HCT116 (cell line): ENCODE measurements at regions not wholly inside any gene's neighbourhood (a gene's known extent, or its start where the extent isn't known, plus 50 kb on each side); places are given as distances from the start of the nearest gene placed in this dataset.

Source experiments
- ATAC-seq: fragments of 200-7000 bp; cut with Tn5 transposase; 2 replicates; pipeline ENCODE4 v1.9.1; 2020; ENCODE audit warnings: mild to moderate bottlenecking, moderate library complexity
- BruUV-seq: library from RNA; stranded (reverse); fragments of 400-500 nt; replicated peaks from 2 replicates; lab custom pipeline; 2021; lab: Mats Ljungman, UMichigan
- CTCF ChIA-PET: fragments of 300-600 bp; sonication (Branson Sonifier 250); formaldehyde crosslinking; loops from one replicate; lab custom pipeline; 2021; ENCODE audit warnings: antibody characterized with exemption; lab: Charles Lee
- POLR2A ChIA-PET: fragments of 300-600, 350-600 bp; sonication (Branson Sonifier 250); formaldehyde crosslinking; loops from one replicate; lab custom pipeline; 2021; ENCODE audit warnings: antibody characterized with exemption; lab: Charles Lee
- RAD21 ChIA-PET, 2 experiments: fragments of 300-600 bp; sonication (Branson Sonifier 250); formaldehyde crosslinking; loops; one replicate each; lab custom pipeline; 2023; ENCODE audit warnings: low total read pairs in 2 of 2; ENCODE audit not compliant: uncharacterized antibody in 2 of 2, unreplicated experiment in 2 of 2, low non-redundant PET in 1 of 2; lab: Charles Lee
- DNase-seq: peaks from one replicate; pipeline ENCODE4 v3.0.0-alpha.2; 2010; ENCODE audit warnings: low read depth, low spot score
- H2AFZ ChIP-seq: fragments of 200-600 bp; shearing (Covaris generic), sonication (generic); 2 replicates; pipeline ENCODE4 v1.6.1; 2017; ENCODE audit warnings: low read depth, mixed run types, mixed read lengths, antibody characterized with exemption, low read length; ENCODE audit not compliant: poor library complexity, severe bottlenecking
- H3K27ac ChIP-seq: 2 replicates; pipeline ENCODE4 v1.5.1; 2012; ENCODE audit warnings: low read depth, low read length
- H3K27me3 ChIP-seq: fragments of 200-600 bp; sonication (generic); 2 replicates; pipeline ENCODE4 v1.6.1; 2016; ENCODE audit warnings: mixed run types, low read length, mixed read lengths; ENCODE audit not compliant: insufficient read depth
- H3K36me3 ChIP-seq, 2 experiments: fragments of 200-500 bp in 1 of 2; fragments of 200-600 bp in 1 of 2; sonication (Bioruptor generic) in 1 of 2; sonication (generic) in 1 of 2; 2 replicates each; pipeline versions ENCODE4 v1.5.1 to v1.6.1; 2014 to 2016; ENCODE audit warnings: low read length in 2 of 2, inconsistent platforms in 1 of 2, mixed read lengths in 1 of 2, mixed run types in 1 of 2; ENCODE audit not compliant: insufficient read depth in 2 of 2, control insufficient read depth in 1 of 2
- H3K4me1 ChIP-seq, 2 experiments: fragments of 200-600 bp in 1 of 2; sonication (generic) in 1 of 2; 2 replicates each; pipeline versions ENCODE4 v1.5.1 to v1.6.1; 2012 to 2017; ENCODE audit warnings: low read length in 2 of 2, inconsistent platforms in 1 of 2, mild to moderate bottlenecking in 1 of 2, mixed read lengths in 1 of 2, mixed run types in 1 of 2, moderate library complexity in 1 of 2; ENCODE audit not compliant: insufficient read depth in 2 of 2, control insufficient read depth in 1 of 2
- H3K4me2 ChIP-seq: fragments of 200-600 bp; sonication (generic); 2 replicates; pipeline ENCODE4 v1.6.1; 2017; ENCODE audit warnings: mixed run types, low read length, mixed read lengths
- H3K4me3 ChIP-seq, 2 experiments: fragments of 200-600 bp in 1 of 2; sonication (generic) in 1 of 2; replicated peaks in 1 of 2; 2 replicates each; pipeline ENCODE4 v1.5.1; 2011 to 2016; ENCODE audit warnings: low read length in 2 of 2, control low read depth in 1 of 2, low read depth in 1 of 2, mild to moderate bottlenecking in 1 of 2, mixed read lengths in 1 of 2, mixed run types in 1 of 2
- H3K79me2 ChIP-seq: fragments of 200-600 bp; sonication (generic); 2 replicates; pipeline ENCODE4 v1.6.1; 2017; ENCODE audit warnings: mild to moderate bottlenecking, mixed run types, low read length, moderate library complexity, mixed read lengths; ENCODE audit not compliant: insufficient read depth
- H3K9ac ChIP-seq: fragments of 200-600 bp; sonication (generic); 2 replicates; pipeline ENCODE4 v1.6.1; 2016; ENCODE audit warnings: low read length, mixed read lengths
- H3K9me2 ChIP-seq: fragments of 200-600 bp; sonication (generic), shearing (Covaris generic); 2 replicates; pipeline ENCODE4 v1.6.1; 2017; ENCODE audit warnings: mixed run types, mild to moderate bottlenecking, moderate library complexity; ENCODE audit not compliant: insufficient read depth
- H3K9me3 ChIP-seq, 2 experiments: fragments of 200-500 bp in 1 of 2; fragments of 200-600 bp in 1 of 2; sonication (Bioruptor generic) in 1 of 2; sonication (generic) in 1 of 2; 2 replicates each; pipeline ENCODE4 v1.6.1; 2014 to 2017; ENCODE audit warnings: low read length in 2 of 2, mixed read lengths in 2 of 2, inconsistent platforms in 1 of 2, low read depth in 1 of 2, mild to moderate bottlenecking in 1 of 2, mixed run types in 1 of 2, moderate library complexity in 1 of 2; ENCODE audit not compliant: control insufficient read depth in 1 of 2, insufficient read depth in 1 of 2
- H4K20me1 ChIP-seq: fragments of 200-600 bp; sonication (generic), shearing (Covaris generic); 2 replicates; pipeline ENCODE4 v1.6.1; 2017; ENCODE audit warnings: mixed run types, mild to moderate bottlenecking, moderate library complexity; ENCODE audit not compliant: insufficient read depth
- ATF3 ChIP-seq: IDR thresholded peaks from 2 replicates; pipeline ENCODE4 v1.6.1; 2012
- CBX3 ChIP-seq: IDR thresholded peaks from 2 replicates; pipeline ENCODE4 v1.6.1; 2012; ENCODE audit warnings: low read depth
- ELF1 ChIP-seq: IDR thresholded peaks from 2 replicates; pipeline ENCODE4 v1.6.1; 2012; ENCODE audit warnings: low read depth, borderline replicate concordance
- EZH2 ChIP-seq: fragments of 200-600 bp; sonication (generic); IDR thresholded peaks from 2 replicates; pipeline ENCODE4 v1.6.1; 2017; ENCODE audit warnings: antibody characterized with exemption, mixed run types
- EZH2phosphoT487 ChIP-seq: fragments of 200-600 bp; IDR thresholded peaks from 2 replicates; pipeline ENCODE4 v1.6.1; 2018; ENCODE audit warnings: antibody characterized with exemption, borderline replicate concordance
- POLR2A ChIP-seq: IDR thresholded peaks from 2 replicates; pipeline ENCODE4 v1.7.0; 2011; ENCODE audit warnings: borderline replicate concordance; ENCODE audit not compliant: insufficient read depth, insufficient read length; ENCODE audit errors: extremely low read depth
- RAD21 ChIP-seq: IDR thresholded peaks from 2 replicates; pipeline ENCODE4 v1.6.1; 2012; ENCODE audit warnings: low read depth, mild to moderate bottlenecking
- REST ChIP-seq: IDR thresholded peaks from 2 replicates; pipeline ENCODE4 v1.6.1; 2012; ENCODE audit warnings: low read depth
- SIN3A ChIP-seq: IDR thresholded peaks from 2 replicates; pipeline ENCODE4 v1.6.1; 2012; ENCODE audit warnings: low read depth
- intact Hi-C: fragments of 100-400 bp; cut with micrococcal nuclease; formaldehyde crosslinking; loops from 2 replicates; pipeline ENCODE4 v1.10.0; 2022

GRCh38 chr3:115361806-115362205 is 214.7 kb upstream of the ZBTB20 start:
- intact Hi-C loops, result no loop called here
- TF ChIP-seq EZH2phosphoT487 (no peak), RAD21 (no peak), EZH2 (no peak), POLR2A (no peak), SIN3A (no peak), CBX3 (no peak), REST (no peak), ELF1 (no peak), ATF3 (no peak)
- ChIA-PET CTCF (no interaction called here), RAD21 (no interaction called here), POLR2A (no interaction called here)
- Histone ChIP-seq H4K20me1 (no peaks in the 10 kb centered on the region), H3K4me3 (no peak overlapping the region), H2AFZ (no peak overlapping the region), H3K79me2 (no peaks in the 10 kb centered on the region), H3K9me3 (no peaks in the 10 kb centered on the region), H3K4me2 (no peak overlapping the region), H3K27me3 (no peaks in the 10 kb centered on the region), H3K36me3 (no peaks in the 10 kb centered on the region), H3K4me1 (no peaks in the 10 kb centered on the region), H3K9ac (no peak overlapping the region), H3K9me2 (no peaks in the 10 kb centered on the region), H3K27ac (no peak overlapping the region)
- BruUV-seq, result no TSS peak
- ATAC-seq (no peak), DNase-seq (no peak)
